H1 (cell line): ENCODE measurements at regions not wholly inside any gene's neighbourhood (a gene's known extent, or its start where the extent isn't known, plus 50 kb on each side); places are given as distances from the start of the nearest gene placed in this dataset.

Experiments
- CTCF ChIA-PET: fragments of 300-600 bp; sonication (Branson Sonifier 250); formaldehyde crosslinking; loops from one replicate; lab custom pipeline; 2021; ENCODE audit not compliant: partially characterized antibody; lab: Charles Lee
- POLR2A ChIA-PET: fragments of 300-600 bp; sonication (Branson Sonifier 250); formaldehyde crosslinking; loops from one replicate; lab custom pipeline; 2021; ENCODE audit warnings: inconsistent platforms; ENCODE audit not compliant: partially characterized antibody; lab: Charles Lee
- DNase-seq, 2 experiments: peaks; one replicate each; pipeline versions ENCODE4 v3.0.0 to v3.0.0-alpha.2; 2010 to 2022; ENCODE audit warnings: low spot score in 2 of 2, low read depth in 1 of 2, mixed read lengths in 1 of 2
- FAIRE-seq: peaks from 2 replicates; lab custom pipeline; 2011; peaks lifted over from hg19 to GRCh38; lab: Jason Lieb, UNC
- H2AFZ ChIP-seq: 2 replicates; pipeline ENCODE4 v1.8.1; 2012; ENCODE audit warnings: low read length, inconsistent platforms
- H2AK5ac ChIP-seq: 2 replicates; pipeline ENCODE4 v1.6.1; 2013; ENCODE audit warnings: low read depth, low read length
- H2BK120ac ChIP-seq: replicated peaks from 2 replicates; pipeline ENCODE3; 2013; ENCODE audit warnings: low read depth, low read length, inconsistent platforms
- H2BK12ac ChIP-seq: 2 replicates; pipeline ENCODE4 v1.6.1; 2013; ENCODE audit warnings: low read depth, low read length
- H2BK15ac ChIP-seq: 2 replicates; pipeline ENCODE4 v1.6.1; 2013; ENCODE audit warnings: low read length
- H2BK20ac ChIP-seq: 2 replicates; pipeline ENCODE4 v1.6.1; 2013; ENCODE audit warnings: low read length
- H2BK5ac ChIP-seq: 2 replicates; pipeline ENCODE4 v1.6.1; 2013; ENCODE audit warnings: low read depth, low read length
- H3K14ac ChIP-seq: 2 replicates; pipeline ENCODE4 v1.6.1; 2013; ENCODE audit warnings: inconsistent platforms; ENCODE audit not compliant: insufficient read length
- H3K18ac ChIP-seq: 2 replicates; pipeline ENCODE4 v1.6.1; 2013; ENCODE audit warnings: low read length; ENCODE audit errors: extremely low read depth
- H3K23ac ChIP-seq: 2 replicates; pipeline ENCODE4 v1.6.1; 2013; ENCODE audit warnings: inconsistent platforms; ENCODE audit not compliant: insufficient read length
- H3K23me2 ChIP-seq: 2 replicates; pipeline ENCODE4 v1.6.1; 2013; ENCODE audit warnings: low read depth, low read length
- H3K27ac ChIP-seq: 2 replicates; pipeline ENCODE4 v1.6.1; 2011; ENCODE audit warnings: low read depth, low read length, inconsistent platforms
- H3K27me3 ChIP-seq, 4 experiments: replicated peaks in 1 of 4; 1 replicate in 1 of 4; 2 replicates in 3 of 4; pipeline versions ENCODE4 v1.6.1 to v1.8.1; 2011 to 2013; ENCODE audit warnings: low read length in 3 of 4, mild to moderate bottlenecking in 3 of 4, inconsistent platforms in 2 of 4, mixed read lengths in 2 of 4, moderate library complexity in 1 of 4; ENCODE audit not compliant: control insufficient read depth in 3 of 4, insufficient read depth in 3 of 4; ENCODE audit errors: extremely low read depth in 1 of 4
- H3K36me3 ChIP-seq, 4 experiments: 2 replicates each; pipeline versions ENCODE4 v1.6.1 to v1.8.1; 2011 to 2013; ENCODE audit warnings: mild to moderate bottlenecking in 4 of 4, low read length in 3 of 4, moderate library complexity in 2 of 4, control low read depth in 1 of 4, inconsistent platforms in 1 of 4; ENCODE audit not compliant: insufficient read depth in 4 of 4, control insufficient read depth in 2 of 4
- H3K4ac ChIP-seq: replicated peaks from 2 replicates; pipeline ENCODE3; 2013; ENCODE audit warnings: low read length, low read depth, mixed read lengths, inconsistent platforms; ENCODE audit not compliant: insufficient read length
- H3K4me1 ChIP-seq, 4 experiments: replicated peaks in 1 of 4; 1 replicate in 1 of 4; 2 replicates in 3 of 4; pipeline versions ENCODE4 v1.6.1 to v1.8.1; 2011 to 2013; ENCODE audit warnings: low read length in 3 of 4, inconsistent platforms in 2 of 4, mixed read lengths in 1 of 4; ENCODE audit not compliant: insufficient read depth in 4 of 4, control insufficient read depth in 3 of 4
- H3K4me2 ChIP-seq, 2 experiments: 2 replicates each; pipeline versions ENCODE4 v1.6.1 to v1.8.1; 2011 to 2013; ENCODE audit warnings: low read depth in 2 of 2, low read length in 2 of 2, control low read depth in 1 of 2, inconsistent platforms in 1 of 2, mild to moderate bottlenecking in 1 of 2; ENCODE audit not compliant: insufficient read depth in 1 of 2
- H3K4me3 ChIP-seq, 4 experiments: fragments of 200-600, 300-600 bp in 1 of 4; sonication (generic), shearing (Covaris generic), sonication (Bioruptor Twin) in 1 of 4; 2 replicates each; pipeline versions ENCODE4 v1.5.1 to v1.8.1; 2011 to 2016; ENCODE audit warnings: low read length in 4 of 4, low read depth in 3 of 4, control low read depth in 2 of 4, inconsistent platforms in 2 of 4, mild to moderate bottlenecking in 2 of 4, mixed read lengths in 1 of 4, moderate library complexity in 1 of 4; ENCODE audit not compliant: insufficient read depth in 2 of 4; ENCODE audit errors: extremely low read depth in 1 of 4
- H3K56ac ChIP-seq: replicated peaks from 2 replicates; pipeline ENCODE3; 2013; ENCODE audit warnings: low read depth, mild to moderate bottlenecking, mixed read lengths, low read length, inconsistent platforms; ENCODE audit not compliant: insufficient read length
- H3K79me1 ChIP-seq: 2 replicates; pipeline ENCODE4 v1.6.1; 2013; ENCODE audit warnings: low read depth, low read length, control low read depth
- H3K79me2 ChIP-seq, 2 experiments: 2 replicates each; pipeline versions ENCODE4 v1.6.1 to v1.8.1; 2012 to 2013; ENCODE audit warnings: low read length in 2 of 2, mild to moderate bottlenecking in 2 of 2, inconsistent platforms in 1 of 2; ENCODE audit not compliant: insufficient read depth in 2 of 2, control insufficient read depth in 1 of 2
- H3K9ac ChIP-seq, 4 experiments: replicated peaks in 1 of 4; 1 replicate in 1 of 4; 2 replicates in 3 of 4; pipeline versions ENCODE4 v1.6.1 to v1.8.1; 2011 to 2013; ENCODE audit warnings: low read depth in 3 of 4, low read length in 3 of 4, control low read depth in 2 of 4, mild to moderate bottlenecking in 2 of 4, moderate library complexity in 2 of 4, inconsistent platforms in 1 of 4; ENCODE audit errors: extremely low read depth in 1 of 4
- H3K9me3 ChIP-seq, 2 experiments: 2 replicates each; pipeline versions ENCODE4 v1.6.1 to v1.8.1; 2012 to 2013; ENCODE audit warnings: mild to moderate bottlenecking in 2 of 2, moderate library complexity in 2 of 2, control low read depth in 1 of 2, inconsistent platforms in 1 of 2, low read depth in 1 of 2, low read length in 1 of 2, mixed read lengths in 1 of 2; ENCODE audit not compliant: insufficient read depth in 2 of 2
- H4K20me1 ChIP-seq, 2 experiments: replicated peaks in 1 of 2; 2 replicates each; pipeline versions ENCODE3 to v1.8.1; 2011 to 2013; ENCODE audit warnings: inconsistent platforms in 2 of 2, low read length in 2 of 2, mild to moderate bottlenecking in 1 of 2; ENCODE audit not compliant: insufficient read depth in 2 of 2, control insufficient read depth in 1 of 2
- H4K5ac ChIP-seq: 2 replicates; pipeline ENCODE4 v1.6.1; 2013; ENCODE audit warnings: low read length, low read depth, mixed read lengths, inconsistent platforms; ENCODE audit not compliant: insufficient read length
- H4K8ac ChIP-seq: 2 replicates; pipeline ENCODE4 v1.8.0; 2013; ENCODE audit warnings: mild to moderate bottlenecking, moderate library complexity, low read length, inconsistent platforms; ENCODE audit not compliant: insufficient read depth; ENCODE audit errors: extremely low read depth
- H4K91ac ChIP-seq: replicated peaks from 2 replicates; pipeline ENCODE3; 2013; ENCODE audit warnings: low read length, mixed read lengths, inconsistent platforms; ENCODE audit not compliant: insufficient read length
- BCL11A ChIP-seq, 2 experiments: IDR thresholded peaks; one replicate each; pipeline ENCODE4 v1.6.1; 2011; ENCODE audit warnings: low read depth in 2 of 2, low read length in 2 of 2, mild to moderate bottlenecking in 2 of 2
- BRCA1 ChIP-seq: IDR thresholded peaks from 2 replicates; pipeline ENCODE4 v1.6.1; 2012; ENCODE audit warnings: low read depth, low read length, improper control_type of control experiment
- E2F6 ChIP-seq: IDR thresholded peaks from 2 replicates; pipeline ENCODE4 v1.6.1; 2012; ENCODE audit warnings: inconsistent platforms
- FOSL1 ChIP-seq: IDR thresholded peaks from 2 replicates; pipeline ENCODE4 v1.6.1; 2011; ENCODE audit warnings: mild to moderate bottlenecking, low read depth, low read length, moderate library complexity; ENCODE audit not compliant: insufficient read depth
- WGBS, 2 experiments: shearing (Covaris generic) in 1 of 2; methylation state at CpG; one replicate each; pipeline versions ENCODE4 v1.1.6 to v1.1.7; 2013 to 2015; ENCODE audit warnings: low lambda C conversion rate in 2 of 2, mixed read lengths in 2 of 2, inconsistent platforms in 1 of 2, low coverage in 1 of 2, missing lambda C conversion rate in 1 of 2; ENCODE audit not compliant: insufficient replicate concordance in 2 of 2, insufficient coverage in 1 of 2, insufficient read length in 1 of 2; ENCODE audit errors: extremely low coverage in 1 of 2, missing lambda C conversion rate in 1 of 2; 5-methylcytosine and 5-hydroxymethylcytosine counted together

GRCh38 chr10:9016930-9017329, 962.4 kb downstream of the GATA3 start:
- Histone ChIP-seq H3K23me2 (no peaks in the 10 kb centered on the region), H3K4ac (no peak overlapping the region), H2BK120ac (no peak overlapping the region), H2AK5ac (no peak overlapping the region), H3K9me3 (no peaks in the 10 kb centered on the region), H3K9ac (no peak overlapping the region), H2BK20ac (no peak overlapping the region), H3K18ac (no peak overlapping the region), H3K14ac (no peak overlapping the region), H2BK5ac (no peak overlapping the region), H3K4me3 (no peak overlapping the region), H3K23ac (no peak overlapping the region), H2AFZ (0 out of 2 replicates have a peak overlapping the region, but pooled peaks have one; percentile 56), H3K79me2 (no peaks in the 10 kb centered on the region), H3K79me1 (no peaks in the 10 kb centered on the region), H3K56ac (no peak overlapping the region), H4K5ac (no peak overlapping the region), H3K27me3 (no peaks in the 10 kb centered on the region), H4K8ac (no peak overlapping the region), H4K20me1 (no peaks in the 10 kb centered on the region), H3K4me2 (no peak overlapping the region), H3K36me3 (no peaks in the 10 kb centered on the region), H4K91ac (no peak overlapping the region), H2BK12ac (no peak overlapping the region), H3K27ac (no peak overlapping the region), H3K4me1 (no peaks in the 10 kb centered on the region), H2BK15ac (no peak overlapping the region)
- ChIA-PET POLR2A (no interaction called here), CTCF (interaction anchor here (0.9 kb wide), 1 partner anchor 504 kb away, joined by 3 read pairs; no protein-coding TSS in a partner anchor)
- FAIRE-seq (no peak), DNase-seq (no peak)
- TF ChIP-seq BRCA1 (no peak), FOSL1 (no peak), E2F6 (no peak), BCL11A (IDR thresholded peaks at IDR 0.05; ENCODE audit: low read depth in 2 of 2, low read length in 2 of 2) (no peak)
- 89% methylated on average over 4 of the region's 4 CpGs; no CpG with 5 or more reads in 1 of the 2 experiments for WGBS, 2 experiments
